GM10266 (cell line): ENCODE measurements at regions not wholly inside any gene's neighbourhood (a gene's known extent, or its start where the extent isn't known, plus 50 kb on each side); places are given as distances from the start of the nearest gene placed in this dataset.

Experiments used
- DNase-seq: peaks from one replicate; pipeline ENCODE4 v3.0.0; 2012; ENCODE audit errors: extremely low spot score
- CTCF ChIP-seq: IDR thresholded peaks from 2 replicates; pipeline ENCODE4 v1.5.1; 2012; ENCODE audit warnings: mild to moderate bottlenecking, low read depth; ENCODE audit not compliant: control insufficient read depth, insufficient read depth; ENCODE audit errors: missing control alignments

- DNase-seq = no peak
- TF ChIP-seq CTCF = no peak
Measured at GRCh38 chr5:174231956-174232487, 186.5 kb downstream of the NSG2 start.

GRCh38 chr5:174234388-174234787 is 188.9 kb downstream of the NSG2 start:
- TF ChIP-seq CTCF = no peak
- no peak for DNase-seq

DNA sequence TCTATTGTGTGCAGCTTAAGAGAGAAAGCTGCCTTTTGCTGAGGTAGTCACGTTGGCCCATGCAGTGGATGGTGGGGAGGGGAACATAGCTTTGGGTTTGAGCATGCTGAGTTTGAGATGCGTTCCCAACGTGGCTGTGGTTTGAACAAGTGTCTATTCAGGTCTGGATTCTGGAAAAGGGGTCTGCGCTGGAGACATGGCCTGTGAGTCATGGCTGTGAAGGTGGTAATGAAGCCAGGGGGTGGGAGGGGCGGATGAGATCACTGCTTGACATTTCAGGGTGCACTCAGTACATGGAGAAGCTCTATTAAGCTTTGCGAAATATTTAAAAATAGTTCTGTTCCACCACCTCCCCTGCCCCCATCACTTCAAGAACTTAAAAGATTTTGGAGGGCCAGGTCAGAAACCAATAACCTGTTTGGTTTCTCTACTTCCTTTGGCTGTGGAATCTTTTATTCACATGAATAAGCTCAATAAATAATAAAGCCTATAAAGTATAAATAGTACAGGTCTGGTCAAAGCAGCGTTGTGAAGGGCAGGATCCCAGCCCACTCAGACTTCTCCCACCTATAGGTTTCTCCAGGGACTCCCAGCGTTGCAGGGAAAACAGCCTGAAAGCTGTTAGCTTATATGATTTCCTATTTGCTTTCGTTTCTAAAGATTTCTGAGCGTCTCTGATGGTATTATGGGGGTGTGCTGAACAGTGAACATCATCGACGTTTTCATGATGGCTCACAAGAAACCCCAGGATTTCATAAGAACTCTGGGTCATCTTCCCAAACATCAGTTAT is 189.9 kb downstream of the NSG2 start:
- TF ChIP-seq CTCF = no peak
- no peak for DNase-seq

GRCh38 chr5:174236070-174236469 is 190.6 kb downstream of the NSG2 start:
- TF ChIP-seq CTCF = no peak
- DNase-seq = no peak

DNA sequence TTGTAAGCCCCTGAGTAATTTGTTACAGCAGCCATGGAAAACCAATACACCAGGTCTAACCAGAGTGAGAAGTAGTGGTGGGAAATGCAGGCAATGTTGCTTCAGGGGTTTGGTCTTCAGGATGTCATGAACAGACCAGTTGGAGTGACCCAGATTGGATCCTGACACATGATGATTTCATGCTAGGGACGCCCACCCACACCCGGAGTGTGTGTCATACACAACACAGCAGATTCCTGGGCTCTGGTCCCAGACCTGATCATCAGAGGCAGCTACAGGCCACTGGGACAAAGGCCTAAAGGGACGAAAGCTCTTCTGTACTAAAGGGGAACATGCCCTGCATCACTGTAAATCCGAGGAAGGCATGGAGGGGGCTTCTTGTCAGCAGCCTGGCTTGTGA is 194.2 kb downstream of the NSG2 start:
- TF ChIP-seq CTCF = no peak
- DNase-seq = no peak

GRCh38 chr5:174242573-174242972 is 197.1 kb downstream of the NSG2 start:
- no peak for DNase-seq
- no peak for TF ChIP-seq CTCF

GRCh38 chr5:174243904-174244303 is 198.4 kb downstream of the NSG2 start:
- no peak for DNase-seq
- no peak for TF ChIP-seq CTCF
